PFSK-1 (cell line): ENCODE measurements at regions not wholly inside any gene's neighbourhood (a gene's known extent, or its start where the extent isn't known, plus 50 kb on each side); places are given as distances from the start of the nearest gene placed in this dataset.

Source experiments
- FOXP2 ChIP-seq: optimal IDR thresholded peaks from 2 replicates; pipeline ENCODE3; 2011; ENCODE audit warnings: borderline replicate concordance, control low read depth, inconsistent platforms; ENCODE audit not compliant: insufficient read depth; ENCODE audit errors: extremely low read length, extremely low read depth
- POLR2AphosphoS5 ChIP-seq: IDR thresholded peaks from 2 replicates; pipeline ENCODE4 v1.6.1; 2012; ENCODE audit warnings: low read depth, mild to moderate bottlenecking, control low read depth, low read length, moderate library complexity
- SIN3A ChIP-seq: IDR thresholded peaks from 2 replicates; pipeline ENCODE4 v1.6.1; 2012; ENCODE audit warnings: mild to moderate bottlenecking, low read length, moderate library complexity, borderline replicate concordance; ENCODE audit not compliant: insufficient read depth
- TAF1 ChIP-seq: IDR thresholded peaks from 2 replicates; pipeline ENCODE4 v1.6.1; 2012; ENCODE audit warnings: low read length, control low read depth, borderline replicate concordance; ENCODE audit not compliant: insufficient read depth
- TF ChIP-seq, protein P1 (sequence below), 2 experiments: IDR thresholded peaks; 2 replicates each; pipeline versions ENCODE4 v1.6.1 to v1.8.0; 2011 to 2012; ENCODE audit warnings: low read depth in 2 of 2, low read length in 2 of 2, control low read depth in 1 of 2, inconsistent platforms in 1 of 2, mild to moderate bottlenecking in 1 of 2, moderate library complexity in 1 of 2; ENCODE audit not compliant: insufficient read depth in 1 of 2

DNA sequence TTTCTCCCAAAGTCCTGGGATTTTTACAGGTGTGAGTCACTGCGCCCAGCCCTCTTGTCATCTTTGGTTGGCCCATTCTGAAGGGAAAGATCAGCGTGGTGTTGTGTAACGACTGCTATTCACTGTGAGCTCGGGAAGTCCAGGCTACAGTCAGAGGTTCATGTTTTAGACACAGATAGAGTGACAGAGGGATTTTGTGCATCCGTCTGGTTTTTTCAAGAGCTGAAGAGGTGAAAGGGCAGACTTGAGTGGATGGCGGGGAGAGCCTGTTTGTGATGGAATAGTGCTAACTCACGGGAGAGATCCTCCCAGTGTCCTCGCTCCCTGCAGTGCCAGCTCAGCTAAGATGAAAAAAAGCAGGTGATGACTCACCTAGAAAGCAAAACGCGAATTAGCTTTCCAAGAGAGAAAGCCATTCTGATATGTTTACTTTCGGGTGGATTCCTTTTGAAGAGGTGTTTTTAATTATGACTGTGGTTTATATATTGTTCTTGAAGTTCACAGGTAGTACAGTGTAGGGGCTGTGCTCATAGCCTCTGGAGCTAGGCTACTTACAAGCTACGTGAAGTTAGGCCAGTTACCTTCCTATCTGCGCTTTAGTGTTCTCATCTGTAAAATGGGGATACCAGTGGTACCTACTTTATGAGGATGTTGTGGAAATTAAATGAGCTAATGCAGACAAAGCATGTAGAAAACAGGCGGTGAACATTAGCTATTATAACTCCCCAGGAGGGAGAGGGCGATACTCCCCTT, 67.2 kb downstream of the C11orf91 start:
- TF ChIP-seq POLR2AphosphoS5 (no peak), SIN3A (no peak), FOXP2 (no peak), TAF1 (no peak)
- TF ChIP-seq, protein P1, sequence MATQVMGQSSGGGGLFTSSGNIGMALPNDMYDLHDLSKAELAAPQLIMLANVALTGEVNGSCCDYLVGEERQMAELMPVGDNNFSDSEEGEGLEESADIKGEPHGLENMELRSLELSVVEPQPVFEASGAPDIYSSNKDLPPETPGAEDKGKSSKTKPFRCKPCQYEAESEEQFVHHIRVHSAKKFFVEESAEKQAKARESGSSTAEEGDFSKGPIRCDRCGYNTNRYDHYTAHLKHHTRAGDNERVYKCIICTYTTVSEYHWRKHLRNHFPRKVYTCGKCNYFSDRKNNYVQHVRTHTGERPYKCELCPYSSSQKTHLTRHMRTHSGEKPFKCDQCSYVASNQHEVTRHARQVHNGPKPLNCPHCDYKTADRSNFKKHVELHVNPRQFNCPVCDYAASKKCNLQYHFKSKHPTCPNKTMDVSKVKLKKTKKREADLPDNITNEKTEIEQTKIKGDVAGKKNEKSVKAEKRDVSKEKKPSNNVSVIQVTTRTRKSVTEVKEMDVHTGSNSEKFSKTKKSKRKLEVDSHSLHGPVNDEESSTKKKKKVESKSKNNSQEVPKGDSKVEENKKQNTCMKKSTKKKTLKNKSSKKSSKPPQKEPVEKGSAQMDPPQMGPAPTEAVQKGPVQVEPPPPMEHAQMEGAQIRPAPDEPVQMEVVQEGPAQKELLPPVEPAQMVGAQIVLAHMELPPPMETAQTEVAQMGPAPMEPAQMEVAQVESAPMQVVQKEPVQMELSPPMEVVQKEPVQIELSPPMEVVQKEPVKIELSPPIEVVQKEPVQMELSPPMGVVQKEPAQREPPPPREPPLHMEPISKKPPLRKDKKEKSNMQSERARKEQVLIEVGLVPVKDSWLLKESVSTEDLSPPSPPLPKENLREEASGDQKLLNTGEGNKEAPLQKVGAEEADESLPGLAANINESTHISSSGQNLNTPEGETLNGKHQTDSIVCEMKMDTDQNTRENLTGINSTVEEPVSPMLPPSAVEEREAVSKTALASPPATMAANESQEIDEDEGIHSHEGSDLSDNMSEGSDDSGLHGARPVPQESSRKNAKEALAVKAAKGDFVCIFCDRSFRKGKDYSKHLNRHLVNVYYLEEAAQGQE (IDR thresholded peaks at IDR 0.05; ENCODE audit: insufficient read depth in 1 of 2, low read depth in 2 of 2, low read length in 2 of 2), result no peak

DNA sequence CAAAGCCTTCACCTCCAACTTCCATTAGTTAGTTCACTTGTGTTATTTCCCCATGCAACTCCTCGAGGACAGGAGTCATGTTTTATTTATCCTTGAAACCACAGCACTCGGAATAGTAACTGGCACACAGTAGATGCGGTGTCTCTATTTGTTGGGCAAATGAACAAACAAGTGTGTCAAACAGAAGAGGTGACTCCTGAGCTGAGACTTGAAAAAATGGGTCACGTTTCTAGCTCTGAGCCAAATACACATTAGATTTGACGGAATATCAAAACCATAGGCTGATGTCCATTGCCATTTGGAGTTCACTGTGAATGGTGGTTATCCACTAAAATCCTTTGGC, 68.9 kb downstream of the C11orf91 start:
- no peak for TF ChIP-seq SIN3A
- TF ChIP-seq, protein P1 (IDR thresholded peaks at IDR 0.05; ENCODE audit: insufficient read depth in 1 of 2, low read depth in 2 of 2, low read length in 2 of 2), result no peak
- TF ChIP-seq FOXP2, result no peak
- TF ChIP-seq TAF1, result no peak
- no peak for TF ChIP-seq POLR2AphosphoS5

DNA sequence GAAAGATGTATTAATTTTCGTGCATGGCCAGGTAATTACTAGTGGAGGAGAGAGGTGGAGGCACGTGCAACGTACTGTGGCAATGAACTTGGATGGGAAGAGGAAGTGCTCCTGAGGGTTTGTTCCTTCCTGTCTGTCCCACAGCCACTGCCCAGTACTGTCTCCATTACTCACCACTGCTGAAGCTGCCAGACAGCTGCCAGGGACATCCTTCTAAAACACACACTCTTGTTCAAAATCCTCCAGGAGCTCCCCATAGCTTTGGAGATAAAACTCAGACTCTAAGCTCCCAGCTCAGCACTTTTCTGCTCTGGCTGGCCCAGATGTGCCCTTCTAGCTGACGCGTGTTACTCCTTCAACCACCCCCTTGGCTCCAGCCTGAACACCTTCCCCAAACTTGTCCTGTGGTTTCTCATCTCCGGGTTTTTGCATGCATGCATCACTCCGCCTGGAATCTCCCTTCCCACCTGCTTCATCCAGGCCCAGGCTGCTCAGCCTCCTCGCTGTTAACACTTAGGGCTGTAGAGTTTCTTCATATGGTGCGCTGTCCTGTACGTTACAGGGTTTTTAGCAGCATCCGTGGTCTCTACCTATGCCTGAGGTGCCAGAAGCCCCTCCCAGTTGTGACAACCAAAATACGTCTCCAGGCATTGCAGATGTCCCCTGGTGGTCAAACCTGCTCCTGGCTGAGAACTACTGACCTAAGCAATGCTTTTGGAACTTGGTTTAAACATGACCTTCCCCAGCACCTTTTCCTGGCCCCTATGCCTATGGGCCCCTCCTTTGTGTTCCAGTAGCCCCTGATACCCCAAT, 69.5 kb downstream of the C11orf91 start:
- TF ChIP-seq POLR2AphosphoS5 (no peak), FOXP2 (no peak)
- TF ChIP-seq, protein P1 (IDR thresholded peaks at IDR 0.05; ENCODE audit: insufficient read depth in 1 of 2, low read depth in 2 of 2, low read length in 2 of 2), result no peak

DNA sequence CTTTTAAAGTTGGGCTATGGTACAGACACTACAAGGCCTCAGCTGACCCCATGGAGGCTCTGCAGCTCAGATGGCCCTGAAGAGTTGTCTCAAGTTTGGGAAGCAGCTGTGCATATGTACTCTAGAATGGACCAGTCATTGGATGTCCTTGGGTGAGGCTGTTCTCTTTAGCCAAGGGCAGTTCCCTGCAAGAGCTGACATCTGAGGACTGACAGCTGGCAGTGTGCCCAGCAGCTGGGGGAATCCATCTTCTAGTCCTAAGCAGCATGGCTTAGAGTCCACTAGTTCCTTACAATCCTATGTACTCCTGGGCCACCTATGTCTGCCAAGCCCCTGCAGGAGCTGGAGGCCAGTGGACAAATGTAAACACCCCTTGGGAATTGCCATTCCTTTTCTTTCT, 76.5 kb downstream of the C11orf91 start:
- TF ChIP-seq, protein P1 (IDR thresholded peaks at IDR 0.05; ENCODE audit: insufficient read depth in 1 of 2, low read depth in 2 of 2, low read length in 2 of 2), result no peak
- TF ChIP-seq FOXP2, result no peak
- TF ChIP-seq POLR2AphosphoS5, result no peak
- no peak for TF ChIP-seq TAF1
- no peak for TF ChIP-seq SIN3A
